Natural killer cell (primary cell): ENCODE measurements at regions not wholly inside any gene's neighbourhood (a gene's known extent, or its start where the extent isn't known, plus 50 kb on each side); places are given as distances from the start of the nearest gene placed in this dataset.

ENCODE experiments used
- ATAC-seq, 3 donors: fragments of 150-1000 bp in 2 of 3; fragments of 200-7000 bp in 1 of 3; cut with Tn5 transposase; 1 replicate in 1 of 3; 2 replicates in 2 of 3; pipeline ENCODE4 v1.10.0; 2021; ENCODE audit warnings: mild to moderate bottlenecking in 2 of 3, moderate library complexity in 2 of 3
- DNase-seq, 2 donors: peaks; one replicate each; pipeline versions ENCODE4 v3.0.0 to v3.0.0-alpha.2; 2013 to 2021; ENCODE audit warnings: mixed read lengths in 1 of 2
- H3K27ac ChIP-seq: one replicate; pipeline ENCODE4 v1.5.1; 2013; ENCODE audit warnings: mild to moderate bottlenecking, low read length
- H3K27me3 ChIP-seq: one replicate; pipeline ENCODE4 v1.6.1; 2013; ENCODE audit warnings: low read length; ENCODE audit not compliant: control insufficient read depth, insufficient read depth
- H3K36me3 ChIP-seq: one replicate; pipeline ENCODE4 v1.6.1; 2013; ENCODE audit warnings: low read length; ENCODE audit not compliant: control insufficient read depth, insufficient read depth
- H3K4me1 ChIP-seq: one replicate; pipeline ENCODE4 v1.6.1; 2013; ENCODE audit warnings: low read length; ENCODE audit not compliant: control insufficient read depth, insufficient read depth
- H3K4me3 ChIP-seq: one replicate; pipeline ENCODE4 v1.5.1; 2013; ENCODE audit warnings: low read length
- H3K9me3 ChIP-seq: one replicate; pipeline ENCODE4 v1.6.1; 2013; ENCODE audit warnings: low read length; ENCODE audit not compliant: control insufficient read depth, insufficient read depth
- H3K27ac Mint-ChIP-seq, 2 donors: one replicate each; pipeline ENCODE4 v1.8.0; 2022; ENCODE audit warnings: mild to moderate bottlenecking in 2 of 2, mixed read lengths in 2 of 2, moderate library complexity in 1 of 2
- H3K27me3 Mint-ChIP-seq, 2 donors: one replicate each; pipeline ENCODE4 v1.8.0; 2022; ENCODE audit warnings: low read depth in 2 of 2, mixed read lengths in 2 of 2
- H3K36me3 Mint-ChIP-seq: one replicate; pipeline ENCODE4 v1.8.0; 2022; ENCODE audit warnings: mixed read lengths
- H3K4me1 Mint-ChIP-seq, 2 donors: one replicate each; pipeline ENCODE4 v1.8.0; 2022; ENCODE audit warnings: mixed read lengths in 2 of 2
- H3K4me3 Mint-ChIP-seq: one replicate; pipeline ENCODE4 v1.8.0; 2022; ENCODE audit warnings: mild to moderate bottlenecking, moderate library complexity, mixed read lengths
- H3K9me3 Mint-ChIP-seq, 2 donors: one replicate each; pipeline ENCODE4 v1.8.0; 2022; ENCODE audit warnings: mixed read lengths in 2 of 2
- WGBS: methylation state at CpG from one replicate; pipeline ENCODE4 v1.1.7; 2013; ENCODE audit warnings: missing lambda C conversion rate; ENCODE audit not compliant: insufficient coverage; 5-methylcytosine and 5-hydroxymethylcytosine counted together
- intact Hi-C: fragments of 100-400 bp; cut with micrococcal nuclease; formaldehyde crosslinking; loops from one replicate; pipeline ENCODE4 v1.14.2; 2022
- TF ChIP-seq, protein P1 (sequence below): fragments of 200-600 bp; IDR thresholded peaks from one replicate; pipeline ENCODE4 v1.8.0; 2022; ENCODE audit warnings: antibody characterized with exemption

- Mint-ChIP-seq H3K36me3 (no peaks in the 10 kb centered on the region), H3K27me3 (peaks cover 0 to 6% of the 10 kb centered on the region in 2 donors), H3K9me3 (no peaks in the 10 kb centered on the region), H3K4me3 (no peak overlapping the region), H3K27ac (no peak overlapping the region), H3K4me1 (no peaks in the 10 kb centered on the region)
- Histone ChIP-seq H3K9me3 (no peaks in the 10 kb centered on the region), H3K27me3 (no peaks in the 10 kb centered on the region), H3K4me3 (no peak overlapping the region), H3K36me3 (no peaks in the 10 kb centered on the region), H3K4me1 (no peaks in the 10 kb centered on the region), H3K27ac (no peak overlapping the region)
- TF ChIP-seq, protein P1, sequence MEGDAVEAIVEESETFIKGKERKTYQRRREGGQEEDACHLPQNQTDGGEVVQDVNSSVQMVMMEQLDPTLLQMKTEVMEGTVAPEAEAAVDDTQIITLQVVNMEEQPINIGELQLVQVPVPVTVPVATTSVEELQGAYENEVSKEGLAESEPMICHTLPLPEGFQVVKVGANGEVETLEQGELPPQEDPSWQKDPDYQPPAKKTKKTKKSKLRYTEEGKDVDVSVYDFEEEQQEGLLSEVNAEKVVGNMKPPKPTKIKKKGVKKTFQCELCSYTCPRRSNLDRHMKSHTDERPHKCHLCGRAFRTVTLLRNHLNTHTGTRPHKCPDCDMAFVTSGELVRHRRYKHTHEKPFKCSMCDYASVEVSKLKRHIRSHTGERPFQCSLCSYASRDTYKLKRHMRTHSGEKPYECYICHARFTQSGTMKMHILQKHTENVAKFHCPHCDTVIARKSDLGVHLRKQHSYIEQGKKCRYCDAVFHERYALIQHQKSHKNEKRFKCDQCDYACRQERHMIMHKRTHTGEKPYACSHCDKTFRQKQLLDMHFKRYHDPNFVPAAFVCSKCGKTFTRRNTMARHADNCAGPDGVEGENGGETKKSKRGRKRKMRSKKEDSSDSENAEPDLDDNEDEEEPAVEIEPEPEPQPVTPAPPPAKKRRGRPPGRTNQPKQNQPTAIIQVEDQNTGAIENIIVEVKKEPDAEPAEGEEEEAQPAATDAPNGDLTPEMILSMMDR = no peak
- intact Hi-C loops = no loop called here
- DNase-seq (no peak), ATAC-seq (no peak)
- WGBS = 97% methylated on average over 55 of the region's 55 CpGs
Measured at GRCh38 chr2:200174433-200175216, 131.9 kb upstream of the SPATS2L start.

DNA sequence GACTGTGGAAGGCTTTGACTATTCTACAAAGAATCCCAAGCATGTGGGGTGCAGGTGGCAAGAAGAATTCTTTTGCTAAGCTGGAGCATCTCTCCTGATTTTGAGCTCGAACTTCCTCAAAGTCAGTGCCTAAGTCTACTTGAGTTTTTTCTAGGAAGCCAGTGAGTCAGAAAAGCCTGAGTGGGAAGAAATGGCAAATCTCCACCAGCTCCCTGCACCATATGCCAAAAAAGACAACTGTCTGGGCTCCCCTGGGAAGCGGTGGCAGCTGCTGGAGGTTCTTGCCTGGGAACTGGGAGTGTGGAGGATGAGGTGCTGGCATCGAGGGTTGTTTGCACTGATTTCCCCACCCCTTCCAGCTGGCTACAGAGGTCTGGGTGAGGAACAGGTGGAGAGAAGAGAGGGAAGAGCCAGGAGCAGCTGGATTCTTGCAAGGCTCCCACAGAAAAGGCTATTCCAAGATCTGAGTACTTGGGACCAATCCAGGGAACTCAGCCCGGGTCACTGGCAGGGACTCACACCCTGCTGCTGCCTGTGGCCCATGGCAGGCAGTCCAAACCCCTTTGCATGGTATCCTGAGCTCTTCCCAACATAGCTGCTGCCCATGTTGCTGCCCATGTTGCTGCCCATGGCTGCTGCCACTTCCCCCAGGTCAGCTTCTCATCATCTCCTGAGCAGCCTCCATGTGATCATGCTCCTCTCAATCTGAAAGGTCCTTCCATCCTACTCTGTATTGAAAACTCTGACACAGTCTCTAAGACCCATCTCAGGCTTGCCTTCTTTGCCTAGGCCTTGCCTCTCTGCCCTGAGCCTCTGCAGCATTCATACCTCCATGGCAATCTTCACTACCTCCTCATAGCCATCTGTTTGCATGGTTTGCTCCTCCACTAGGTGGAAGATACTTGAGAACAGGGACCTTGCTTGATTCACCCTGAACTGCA, 128.3 kb upstream of the SPATS2L start:
- Histone ChIP-seq H3K4me3 (no peak overlapping the region), H3K4me1 (no peaks in the 10 kb centered on the region), H3K27ac (no peak overlapping the region), H3K36me3 (no peaks in the 10 kb centered on the region), H3K9me3 (no peaks in the 10 kb centered on the region), H3K27me3 (no peaks in the 10 kb centered on the region)
- Mint-ChIP-seq H3K4me1 (no peaks in the 10 kb centered on the region), H3K27me3 (no peaks in the 10 kb centered on the region), H3K36me3 (no peaks in the 10 kb centered on the region), H3K27ac (no peak overlapping the region), H3K9me3 (no peaks in the 10 kb centered on the region), H3K4me3 (no peak overlapping the region)
- TF ChIP-seq, protein P1 = no peak
- 87% methylated on average over 4 of the region's 4 CpGs for WGBS
- DNase-seq (no peak), ATAC-seq (no peak)
- intact Hi-C loops = no loop called here

GRCh38 chr2:200179151-200179550, 127.3 kb upstream of the SPATS2L start:
- DNase-seq = no peak
- no peak overlapping the region for H3K27ac Mint-ChIP-seq
- no peaks in the 10 kb centered on the region for H3K36me3 Mint-ChIP-seq
- no peak overlapping the region for H3K4me3 Mint-ChIP-seq
- H3K36me3 ChIP-seq = no peaks in the 10 kb centered on the region
- TF ChIP-seq, protein P1 = no peak
- H3K9me3 ChIP-seq = no peaks in the 10 kb centered on the region
- no peaks in the 10 kb centered on the region for H3K27me3 Mint-ChIP-seq
- H3K4me3 ChIP-seq = no peak overlapping the region
- no peaks in the 10 kb centered on the region for H3K27me3 ChIP-seq
- 85% methylated on average over 5 of the region's 6 CpGs for WGBS
- no peaks in the 10 kb centered on the region for H3K4me1 ChIP-seq
- intact Hi-C loops = no loop called here
- H3K27ac ChIP-seq = no peak overlapping the region
- H3K4me1 Mint-ChIP-seq = no peaks in the 10 kb centered on the region
- no peak for ATAC-seq
- H3K9me3 Mint-ChIP-seq = no peaks in the 10 kb centered on the region
